Left lobe of liver (tissue), 2 donors: ENCODE measurements at regions not wholly inside any gene's neighbourhood (a gene's known extent, or its start where the extent isn't known, plus 50 kb on each side); places are given as distances from the start of the nearest gene placed in this dataset.
A peak's percentile ranks its signal among the peaks of the same experiment; 100 is the strongest.
"Not testable (repeated sequence)": the region's sequence is repeated elsewhere in the genome, so short reads cannot be mapped to it uniquely, and the experiment has no call there.

Source experiments
- ATAC-seq: fragments of 200-7000 bp; cut with Tn5 transposase; one replicate; pipeline ENCODE4 v1.9.1; 2020; ENCODE audit warnings: mild to moderate bottlenecking, moderate library complexity
- DNase-seq: peaks from one replicate; pipeline ENCODE4 v3.0.0-alpha.2; 2020; ENCODE audit warnings: low spot score
- donor health status: DM: no; HTN: no; CAD: no; lungs with moderate emphysema.
- donor health status: DM: no; HTN: yes; CAD: no.

GRCh38 chr11:114928260-114928870 lies 250.0 kb downstream of the NXPE2 start:
- no peak for DNase-seq
- ATAC-seq: no peak

DNA sequence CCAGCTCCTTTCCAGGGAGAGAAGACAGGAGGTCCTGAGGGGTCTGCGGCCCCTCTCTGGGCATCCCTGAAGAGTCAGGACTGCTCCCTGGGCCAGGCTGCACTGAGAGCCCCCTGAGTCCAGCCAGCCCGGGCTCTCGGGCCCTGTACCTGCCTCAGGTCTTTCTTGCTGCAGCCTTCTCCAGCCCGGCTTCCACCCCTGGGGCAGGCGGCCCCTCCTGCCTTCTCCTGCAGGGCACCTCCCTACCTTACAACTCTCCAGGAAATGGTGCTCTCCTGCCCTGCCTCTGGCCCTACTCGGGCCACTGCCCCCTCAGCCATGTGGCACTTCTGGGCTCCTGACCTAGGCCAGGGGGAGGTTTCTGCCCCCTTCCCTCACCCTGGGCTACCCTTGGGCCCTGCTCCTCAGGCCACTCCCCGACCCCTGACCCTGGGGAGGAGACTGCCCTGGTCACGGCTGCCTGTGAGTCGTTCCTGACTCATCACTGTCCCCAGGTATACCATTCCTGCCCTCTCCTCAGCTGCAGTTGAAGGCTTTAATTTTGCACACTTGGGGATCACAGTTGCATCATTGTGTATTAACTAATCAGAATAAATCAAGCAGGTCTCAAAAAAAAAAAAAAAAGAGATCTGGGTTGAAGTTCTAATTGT lies 251.1 kb downstream of the NXPE2 start:
- no peak for DNase-seq
- ATAC-seq: no peak

DNA sequence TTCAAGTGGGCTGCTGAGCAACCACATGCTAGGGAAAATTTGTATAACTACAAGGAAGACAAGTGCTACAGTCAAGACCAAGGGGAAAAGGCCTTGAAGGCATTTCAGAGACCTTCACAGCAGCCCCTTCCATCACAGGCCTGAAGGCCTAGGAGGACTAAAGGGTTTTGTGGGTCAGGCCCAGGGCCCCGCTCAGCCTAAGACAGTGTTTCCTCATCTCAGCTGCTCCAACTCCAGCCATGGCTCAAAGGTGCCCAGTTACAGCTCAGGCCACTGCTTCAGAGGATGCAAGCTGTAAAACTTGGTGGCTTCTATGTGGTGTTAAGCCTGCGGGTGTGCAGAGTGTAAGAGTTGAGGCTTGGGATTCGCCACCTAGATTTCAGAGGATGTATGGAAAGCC lies 260.5 kb downstream of the NXPE2 start:
- ATAC-seq (no peak), DNase-seq (no peak)

GRCh38 chr11:114942207-114942606 lies 263.9 kb downstream of the NXPE2 start:
- ATAC-seq: no peak
- DNase-seq: no peak

- ATAC-seq (no peak), DNase-seq (no peak)
Observed at GRCh38 chr11:114949614-114950351, 271.5 kb downstream of the NXPE2 start.

DNA sequence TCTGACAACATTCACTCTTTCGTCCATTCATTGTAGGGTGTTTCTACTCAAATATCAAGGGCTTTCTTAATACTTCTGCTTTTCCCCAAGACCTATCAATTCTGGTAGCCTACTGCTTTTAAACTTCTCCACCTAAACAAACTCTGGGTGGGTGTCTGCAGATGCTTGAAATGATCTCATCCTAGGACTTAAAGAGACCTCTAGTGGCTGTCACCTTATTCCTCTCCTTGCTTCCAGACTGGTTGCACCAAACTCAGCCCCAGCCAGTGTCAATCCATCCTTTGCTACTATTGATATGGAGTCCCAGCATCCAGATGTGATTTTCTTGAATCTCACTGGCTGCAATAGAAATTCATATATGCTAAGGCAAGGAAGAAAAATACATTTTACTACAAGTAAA lies 274.7 kb downstream of the NXPE2 start:
- DNase-seq: no peak
- ATAC-seq: peak; percentile 52

DNA sequence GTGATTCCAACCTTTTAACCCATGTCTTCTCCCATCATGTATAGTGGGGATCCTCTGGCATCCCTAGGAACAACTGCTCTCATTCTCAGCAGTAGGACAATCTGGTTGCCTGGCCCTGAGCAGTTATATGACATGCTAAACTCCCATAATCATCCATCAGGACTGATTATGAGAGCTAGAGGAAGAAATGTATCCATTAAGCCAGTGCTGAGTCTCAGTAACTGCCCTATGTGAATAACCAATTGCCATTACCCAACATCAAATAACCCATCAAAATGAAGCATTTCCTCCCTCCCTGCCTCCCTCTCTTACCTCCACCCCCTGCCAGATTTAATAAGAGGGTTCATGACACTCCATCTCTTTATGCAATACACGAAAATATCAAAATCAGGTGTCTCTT lies 277.6 kb downstream of the NXPE2 start:
- ATAC-seq (no peak), DNase-seq (no peak)

GRCh38 chr11:114956566-114956965 lies 278.2 kb downstream of the NXPE2 start:
- DNase-seq (no peak), ATAC-seq (no peak)

DNA sequence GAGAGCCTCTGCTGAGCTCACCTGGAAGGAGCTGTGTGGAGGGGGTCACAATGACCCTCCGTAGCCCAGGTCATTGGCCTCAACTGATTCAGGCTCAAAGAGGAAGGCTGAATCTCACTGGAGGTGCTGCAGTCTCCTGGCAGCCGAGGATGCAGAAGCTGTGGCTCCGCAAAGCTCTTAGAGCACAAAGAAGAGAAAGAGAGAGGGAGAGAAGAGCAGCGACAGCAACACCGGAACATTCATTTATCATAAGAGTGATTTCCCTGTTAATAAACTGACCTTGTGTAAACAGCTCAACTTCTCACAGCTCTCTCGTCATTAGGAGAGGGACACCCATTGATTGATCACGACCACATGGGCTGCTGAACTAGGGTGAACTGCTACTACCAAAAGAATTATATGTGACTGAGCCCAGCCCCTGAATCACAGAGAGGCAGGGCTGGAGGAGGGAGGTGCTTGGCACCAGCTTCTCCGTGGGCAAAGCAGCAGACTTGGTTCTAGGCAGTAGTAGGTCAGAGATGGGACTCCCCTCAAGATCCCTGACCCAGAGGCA lies 281.7 kb downstream of the NXPE2 start:
- DNase-seq (no peak), ATAC-seq (no peak)

DNA sequence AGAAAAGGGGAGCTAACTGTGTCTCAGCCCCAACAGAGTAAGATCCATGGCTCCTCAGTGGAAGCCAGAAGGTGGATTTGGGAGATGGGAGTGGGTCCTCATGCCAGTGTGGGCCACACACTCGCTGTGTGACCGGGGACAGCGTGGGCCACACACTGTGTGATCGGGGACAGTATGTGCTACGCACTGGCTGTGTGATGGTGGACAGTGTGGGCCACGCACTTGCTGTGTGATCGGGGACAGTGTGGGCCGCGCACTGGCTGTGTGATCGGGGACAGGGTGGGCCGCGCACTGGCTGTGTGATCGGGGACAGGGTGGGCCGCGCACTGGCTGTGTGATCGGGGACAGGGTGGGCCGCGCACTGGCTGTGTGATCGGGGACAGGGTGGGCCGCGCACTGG lies 282.5 kb downstream of the NXPE2 start:
- not testable (repeated sequence) for ATAC-seq, DNase-seq

GRCh38 chr11:114964676-114965214 lies 286.4 kb downstream of the NXPE2 start:
- no peak for DNase-seq
- ATAC-seq: no peak

DNA sequence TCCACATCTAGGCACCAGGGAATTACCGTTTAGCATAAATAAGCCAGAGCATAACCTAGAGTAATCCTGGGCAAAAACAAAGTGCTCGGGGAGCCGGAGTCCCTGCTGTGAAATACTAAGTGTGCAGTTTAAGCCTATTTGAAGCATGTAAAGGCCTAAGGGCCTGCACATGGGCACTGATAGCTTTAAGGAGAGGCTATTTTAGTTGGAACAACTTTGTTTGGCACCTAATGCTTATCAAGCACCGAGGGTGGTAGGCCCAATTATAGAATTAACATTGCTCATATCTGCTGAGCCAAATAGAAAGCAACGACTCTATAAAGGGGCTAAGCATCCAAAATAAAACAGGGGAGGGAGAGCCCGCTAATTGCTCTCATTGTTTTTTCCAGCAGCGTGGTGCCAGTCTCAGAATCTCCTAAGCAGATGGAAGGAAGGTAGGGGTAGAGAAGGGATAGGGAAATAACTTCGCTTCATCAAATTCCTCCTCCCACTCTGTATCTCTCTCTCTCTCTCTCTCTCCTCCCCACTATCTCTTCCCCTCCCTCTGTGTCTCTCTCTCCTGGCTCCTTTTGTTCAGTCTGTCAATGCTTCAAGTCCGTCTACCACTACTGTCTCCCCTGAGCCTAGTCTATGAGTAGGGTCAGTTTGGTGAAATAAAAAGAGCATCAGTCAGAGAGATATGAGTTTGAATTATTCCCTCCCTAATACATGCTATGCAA lies 292.8 kb downstream of the NXPE2 start:
- DNase-seq: no peak
- no peak for ATAC-seq

DNA sequence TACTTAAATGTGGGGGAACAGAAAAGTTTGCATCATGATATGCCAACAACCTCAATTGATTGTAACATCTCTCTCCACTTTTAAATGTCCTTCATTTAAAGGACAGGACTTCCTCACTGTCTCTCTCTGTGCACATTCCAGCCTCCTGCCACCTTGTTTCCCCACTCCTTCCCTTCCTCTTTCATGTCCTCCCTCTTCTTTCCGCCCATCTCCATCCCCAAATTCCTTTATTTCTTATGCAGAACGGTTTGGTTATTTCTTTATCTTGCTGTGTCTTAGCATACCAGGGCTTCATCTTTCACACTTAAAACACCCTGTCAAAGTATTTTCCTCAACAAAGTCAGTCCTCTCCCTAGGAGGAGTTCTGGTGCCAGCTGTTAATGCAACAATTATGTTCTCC lies 293.8 kb downstream of the NXPE2 start:
- DNase-seq (no peak), ATAC-seq (no peak)

DNA sequence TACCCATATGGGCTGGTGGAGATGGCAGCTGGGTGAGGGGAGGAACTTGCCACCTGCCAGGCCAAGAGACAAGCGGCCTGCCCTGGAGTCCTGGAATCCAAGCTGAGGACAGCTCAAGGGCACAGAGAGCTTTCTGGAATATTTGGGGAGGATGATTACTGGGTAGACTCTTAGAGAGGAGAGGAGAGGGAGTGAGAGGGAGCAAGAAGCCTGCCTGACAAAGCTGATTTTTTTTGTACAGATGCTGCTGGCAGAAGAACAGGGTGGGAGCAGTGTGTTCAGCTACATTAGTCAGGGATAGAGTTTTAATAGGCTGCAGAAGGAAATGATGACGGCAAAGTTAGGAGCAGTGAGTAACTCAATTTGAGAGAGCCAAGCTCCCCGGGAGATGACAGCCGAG lies 299.3 kb downstream of the NXPE2 start:
- DNase-seq (no peak), ATAC-seq (no peak)

- no peak for DNase-seq
- ATAC-seq: no peak
Observed at GRCh38 chr11:114982141-114982540, 303.8 kb downstream of the NXPE2 start.

DNA sequence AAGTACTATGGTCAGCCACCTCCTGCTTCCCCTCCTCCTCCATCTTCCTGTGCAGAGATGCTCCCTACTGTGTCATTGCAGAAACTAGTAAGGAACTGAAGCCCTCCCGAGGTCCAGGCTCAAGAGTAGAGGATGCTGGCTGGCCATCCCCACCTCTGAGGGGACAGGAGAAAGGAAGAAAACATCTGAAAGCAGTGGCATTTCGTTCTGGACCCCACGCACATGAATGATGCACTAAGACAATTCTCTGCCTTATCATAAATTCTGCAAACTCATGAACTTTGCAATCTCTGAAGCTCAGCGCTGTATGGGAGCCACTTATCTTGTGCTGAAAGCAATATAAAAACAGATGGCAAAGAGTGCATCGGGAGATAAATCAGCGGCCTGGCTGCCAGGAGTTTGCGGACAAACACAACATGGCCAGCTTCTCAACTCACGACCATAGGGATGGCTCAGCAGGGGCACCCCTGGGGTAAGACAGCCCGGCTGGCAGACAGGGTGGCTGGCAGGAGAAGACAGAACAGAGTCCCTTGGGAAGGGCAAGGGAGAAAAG lies 306.4 kb downstream of the NXPE2 start:
- DNase-seq (no peak), ATAC-seq (no peak)

DNA sequence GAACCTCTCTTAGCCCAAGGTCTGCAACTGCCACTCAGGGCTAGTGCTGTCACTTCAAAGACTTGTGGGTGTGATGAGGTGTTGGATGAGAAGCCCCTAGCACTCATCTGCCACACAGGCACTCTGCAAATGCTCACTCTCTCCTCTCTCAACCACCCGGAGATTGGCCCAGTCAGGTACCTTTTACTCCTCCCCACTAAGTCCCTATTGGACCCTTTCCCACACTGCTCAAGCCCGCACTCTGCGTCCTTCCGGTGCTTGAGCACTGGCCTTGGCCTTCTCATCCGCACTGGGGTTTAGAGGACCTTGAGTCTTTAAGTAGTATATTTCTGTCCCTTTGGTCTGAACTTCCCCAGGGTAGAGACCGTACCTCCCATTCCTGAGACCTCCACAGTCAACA lies 308.0 kb downstream of the NXPE2 start:
- DNase-seq (no peak), ATAC-seq (no peak)

GRCh38 chr11:114987186-114987760 lies 308.9 kb downstream of the NXPE2 start:
- DNase-seq: no peak
- no peak for ATAC-seq

- ATAC-seq: no peak
- no peak for DNase-seq
Observed at GRCh38 chr11:114988644-114989043, 310.3 kb downstream of the NXPE2 start.

- DNase-seq (no peak), ATAC-seq (no peak)
Observed at GRCh38 chr11:114989536-114989935, 311.2 kb downstream of the NXPE2 start.
